Keratinocyte (primary cell): ENCODE measurements at regions not wholly inside any gene's neighbourhood (a gene's known extent, or its start where the extent isn't known, plus 50 kb on each side); places are given as distances from the start of the nearest gene placed in this dataset.

Source experiments
- DNase-seq: peaks from one replicate; pipeline ENCODE4 v3.0.0-alpha.2; 2011; ENCODE audit warnings: low read depth, missing footprints, low spot score
- FAIRE-seq: peaks from 2 replicates; lab custom pipeline; 2011; peaks lifted over from hg19 to GRCh38; lab: Jason Lieb, UNC
- H2AFZ ChIP-seq: 2 replicates; pipeline ENCODE4 v1.6.0; 2012; ENCODE audit warnings: low read length, control low read depth, inconsistent platforms; ENCODE audit not compliant: control insufficient read depth
- H3K27ac ChIP-seq: 2 replicates; pipeline ENCODE4 v1.5.1; 2011; ENCODE audit warnings: low read length; ENCODE audit not compliant: control insufficient read depth, insufficient read depth
- H3K27me3 ChIP-seq: 3 replicates; pipeline ENCODE4 v1.6.0; 2011; ENCODE audit warnings: low read length; ENCODE audit not compliant: control insufficient read depth, insufficient read depth; ENCODE audit errors: extremely low read depth
- H3K36me3 ChIP-seq, 2 experiments: 2 replicates in 1 of 2; 3 replicates in 1 of 2; pipeline ENCODE4 v1.5.1; 2011; ENCODE audit warnings: low read length in 2 of 2, mild to moderate bottlenecking in 1 of 2; ENCODE audit not compliant: control insufficient read depth in 2 of 2, insufficient read depth in 2 of 2; ENCODE audit errors: extremely low read depth in 1 of 2
- H3K4me1 ChIP-seq: 3 replicates; pipeline ENCODE4 v1.5.1; 2011; ENCODE audit warnings: low read length; ENCODE audit not compliant: control insufficient read depth, insufficient read depth; ENCODE audit errors: extremely low read depth
- H3K4me2 ChIP-seq: 3 replicates; pipeline ENCODE4 v1.6.0; 2011; ENCODE audit warnings: low read depth, low read length; ENCODE audit not compliant: control insufficient read depth, insufficient read depth; ENCODE audit errors: extremely low read depth
- H3K4me3 ChIP-seq, 3 experiments: fragments of 200-600 bp in 1 of 3; sonication (generic) in 1 of 3; 2 replicates in 2 of 3; 3 replicates in 1 of 3; pipeline ENCODE4 v1.5.1; 2011 to 2016; ENCODE audit warnings: low read length in 3 of 3, mild to moderate bottlenecking in 3 of 3, control low read depth in 2 of 3, inconsistent platforms in 1 of 3, low read depth in 1 of 3, mixed read lengths in 1 of 3, mixed run types in 1 of 3, moderate library complexity in 1 of 3; ENCODE audit not compliant: control insufficient read depth in 2 of 3, insufficient read depth in 2 of 3; ENCODE audit errors: extremely low read depth in 1 of 3
- H3K79me2 ChIP-seq: 2 replicates; pipeline ENCODE4 v1.6.0; 2012; ENCODE audit warnings: low read length; ENCODE audit not compliant: control insufficient read depth, insufficient read depth
- H3K9ac ChIP-seq: 3 replicates; pipeline ENCODE4 v1.6.0; 2011; ENCODE audit warnings: low read length; ENCODE audit not compliant: control insufficient read depth, insufficient read depth; ENCODE audit errors: extremely low read depth
- H3K9me1 ChIP-seq: 3 replicates; pipeline ENCODE4 v1.6.0; 2011; ENCODE audit warnings: low read length; ENCODE audit not compliant: control insufficient read depth, insufficient read depth; ENCODE audit errors: extremely low read depth
- H3K9me3 ChIP-seq: 2 replicates; pipeline ENCODE4 v1.5.1; 2012; ENCODE audit warnings: low read depth, low read length; ENCODE audit not compliant: control insufficient read depth
- H4K20me1 ChIP-seq: 3 replicates; pipeline ENCODE4 v1.6.0; 2011; ENCODE audit warnings: low read length; ENCODE audit not compliant: control insufficient read depth, insufficient read depth; ENCODE audit errors: extremely low read depth
- EZH2 ChIP-seq: IDR thresholded peaks from one replicate; pipeline ENCODE4 v1.6.1; 2012; ENCODE audit warnings: inconsistent platforms, mild to moderate bottlenecking, low read length, moderate library complexity
- dilution Hi-C: fragments of 300-500 bp; cut with MboI; formaldehyde crosslinking; loops from one replicate; pipeline ENCODE4 v1.7.0; 2020; ENCODE audit warnings: low sequenced_read_pairs; ENCODE audit not compliant: extremely low pct_ligation_motif_present
- TF ChIP-seq, protein P1 (sequence below), 3 experiments: IDR thresholded peaks in 1 of 3; conservative IDR thresholded peaks in 1 of 3; optimal IDR thresholded peaks in 1 of 3; 2 replicates in 2 of 3; 3 replicates in 1 of 3; pipeline versions ENCODE3 to v1.5.1; 2011; ENCODE audit warnings: low read length in 3 of 3, mild to moderate bottlenecking in 3 of 3, moderate library complexity in 2 of 3, control low read depth in 1 of 3, inconsistent platforms in 1 of 3; ENCODE audit not compliant: insufficient read depth in 2 of 3; ENCODE audit errors: extremely low read depth in 1 of 3

- no peaks in the 10 kb centered on the region for H3K79me2 ChIP-seq
- H3K4me3 ChIP-seq, result no peak overlapping the region
- no peak overlapping the region for H3K27ac ChIP-seq
- peaks cover 9% of the 10 kb centered on the region for H3K4me1 ChIP-seq
- TF ChIP-seq EZH2, result no peak
- TF ChIP-seq, protein P1, sequence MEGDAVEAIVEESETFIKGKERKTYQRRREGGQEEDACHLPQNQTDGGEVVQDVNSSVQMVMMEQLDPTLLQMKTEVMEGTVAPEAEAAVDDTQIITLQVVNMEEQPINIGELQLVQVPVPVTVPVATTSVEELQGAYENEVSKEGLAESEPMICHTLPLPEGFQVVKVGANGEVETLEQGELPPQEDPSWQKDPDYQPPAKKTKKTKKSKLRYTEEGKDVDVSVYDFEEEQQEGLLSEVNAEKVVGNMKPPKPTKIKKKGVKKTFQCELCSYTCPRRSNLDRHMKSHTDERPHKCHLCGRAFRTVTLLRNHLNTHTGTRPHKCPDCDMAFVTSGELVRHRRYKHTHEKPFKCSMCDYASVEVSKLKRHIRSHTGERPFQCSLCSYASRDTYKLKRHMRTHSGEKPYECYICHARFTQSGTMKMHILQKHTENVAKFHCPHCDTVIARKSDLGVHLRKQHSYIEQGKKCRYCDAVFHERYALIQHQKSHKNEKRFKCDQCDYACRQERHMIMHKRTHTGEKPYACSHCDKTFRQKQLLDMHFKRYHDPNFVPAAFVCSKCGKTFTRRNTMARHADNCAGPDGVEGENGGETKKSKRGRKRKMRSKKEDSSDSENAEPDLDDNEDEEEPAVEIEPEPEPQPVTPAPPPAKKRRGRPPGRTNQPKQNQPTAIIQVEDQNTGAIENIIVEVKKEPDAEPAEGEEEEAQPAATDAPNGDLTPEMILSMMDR (optimal IDR thresholded peaks at IDR 0.05 in 1 of 3, IDR thresholded peaks at IDR 0.05 in 1 of 3, conservative IDR thresholded peaks at IDR 0.05 in 1 of 3; ENCODE audit: extremely low read depth in 1 of 3, insufficient read depth in 2 of 3, low read length in 3 of 3), result no peak
- DNase-seq (no peak), FAIRE-seq (no peak)
- H3K9me1 ChIP-seq, result no peaks in the 10 kb centered on the region
- no peak overlapping the region for H3K4me2 ChIP-seq
- H4K20me1 ChIP-seq, result no peaks in the 10 kb centered on the region
- H3K9ac ChIP-seq, result no peak overlapping the region
- peaks cover 2% of the 10 kb centered on the region for H3K27me3 ChIP-seq
- no peak overlapping the region for H2AFZ ChIP-seq
- no peaks in the 10 kb centered on the region for H3K36me3 ChIP-seq
- H3K9me3 ChIP-seq, result no peaks in the 10 kb centered on the region
- dilution Hi-C loops, result no loop called here
Measured at GRCh38 chr2:65658881-65659280, 226.5 kb upstream of the SPRED2 start.

DNA sequence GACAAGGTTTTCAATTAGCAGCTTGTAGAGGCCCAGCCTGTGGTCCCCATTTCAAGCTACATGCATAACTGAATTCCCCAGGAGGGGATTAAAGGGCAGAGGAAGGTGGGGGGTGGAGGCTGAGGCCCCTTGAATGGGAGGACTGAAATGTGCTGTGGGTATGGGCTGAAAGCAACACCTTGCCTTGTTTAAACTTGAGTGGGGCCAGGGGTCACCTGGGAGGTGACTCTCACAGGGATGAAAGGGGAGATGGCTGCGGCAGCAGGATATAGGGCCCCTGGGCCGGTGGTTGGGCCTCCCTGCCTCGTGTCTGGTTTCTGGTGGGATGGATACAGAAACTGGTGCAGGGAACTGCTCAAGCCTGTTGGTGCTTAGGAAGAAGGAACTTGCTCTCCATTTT lies 225.9 kb upstream of the SPRED2 start:
- Histone ChIP-seq H4K20me1 (no peaks in the 10 kb centered on the region), H3K4me1 (peaks cover 9% of the 10 kb centered on the region), H3K9me3 (no peaks in the 10 kb centered on the region), H3K4me3 (no peak overlapping the region), H3K27ac (no peak overlapping the region), H2AFZ (no peak overlapping the region), H3K4me2 (no peak overlapping the region), H3K9me1 (no peaks in the 10 kb centered on the region), H3K27me3 (no peaks in the 10 kb centered on the region), H3K9ac (no peak overlapping the region), H3K79me2 (no peaks in the 10 kb centered on the region), H3K36me3 (no peaks in the 10 kb centered on the region)
- FAIRE-seq (no peak), DNase-seq (no peak)
- no peak for TF ChIP-seq EZH2
- TF ChIP-seq, protein P1 (optimal IDR thresholded peaks at IDR 0.05 in 1 of 3, IDR thresholded peaks at IDR 0.05 in 1 of 3, conservative IDR thresholded peaks at IDR 0.05 in 1 of 3; ENCODE audit: extremely low read depth in 1 of 3, insufficient read depth in 2 of 3, low read length in 3 of 3), result no peak
- dilution Hi-C loops, result no loop called here
